B cell (primary cell): ENCODE measurements at regions not wholly inside any gene's neighbourhood (a gene's known extent, or its start where the extent isn't known, plus 50 kb on each side); places are given as distances from the start of the nearest gene placed in this dataset.

Source experiments
- ATAC-seq: fragments of 200-7000 bp; cut with Tn5 transposase; one replicate; pipeline ENCODE4 v1.10.0; 2021; ENCODE audit warnings: low read depth, mild to moderate bottlenecking, moderate number of reproducible peaks, moderate library complexity
- CTCF ChIA-PET: fragments of 350-600 bp; sonication (Branson Sonifier 250); formaldehyde crosslinking; loops from one replicate; lab custom pipeline; 2021; ENCODE audit warnings: antibody characterized with exemption, inconsistent platforms; lab: Charles Lee
- POLR2A ChIA-PET: fragments of 350-600 bp; sonication (Branson Sonifier 250); formaldehyde crosslinking; loops from one replicate; lab custom pipeline; 2021; ENCODE audit warnings: antibody characterized with exemption; lab: Charles Lee
- DNase-seq: peaks from one replicate; pipeline ENCODE4 v3.0.0; 2013
- H2AFZ ChIP-seq: 2 replicates; pipeline ENCODE4 v1.6.1; 2012; ENCODE audit warnings: mild to moderate bottlenecking, low read depth, low read length; ENCODE audit not compliant: insufficient read depth, poor library complexity, severe bottlenecking
- H3K27ac ChIP-seq, 2 donors: 1 replicate in 1 of 2; 2 replicates in 1 of 2; pipeline ENCODE4 v1.5.1; 2012 to 2013; ENCODE audit warnings: low read length in 2 of 2, mild to moderate bottlenecking in 2 of 2, moderate library complexity in 1 of 2
- H3K27me3 ChIP-seq, 4 experiments: fragments of 200-600 bp in 1 of 4; sonication (generic) in 1 of 4; replicated peaks in 1 of 4; 1 replicate in 2 of 4; 2 replicates in 2 of 4; pipeline versions ENCODE4 v1.6.1 to v1.7.0; 2013 to 2016; ENCODE audit warnings: low read length in 3 of 4, mild to moderate bottlenecking in 2 of 4, mixed read lengths in 1 of 4, moderate library complexity in 1 of 4; ENCODE audit not compliant: insufficient read depth in 4 of 4, control insufficient read depth in 3 of 4; ENCODE audit errors: control extremely low read depth in 1 of 4
- H3K36me3 ChIP-seq, 2 experiments: replicated peaks in 1 of 2; 1 replicate in 1 of 2; 2 replicates in 1 of 2; pipeline versions ENCODE4 v1.6.1 to v1.7.1; 2013; ENCODE audit warnings: low read length in 1 of 2; ENCODE audit not compliant: insufficient read depth in 2 of 2, control insufficient read depth in 1 of 2; ENCODE audit errors: control extremely low read depth in 1 of 2, extremely low read depth in 1 of 2
- H3K4me1 ChIP-seq, 2 donors: fragments of 200-600 bp in 1 of 2; sonication (generic) in 1 of 2; 1 replicate in 1 of 2; 2 replicates in 1 of 2; pipeline versions ENCODE4 v1.5.1 to v1.6.1; 2013 to 2017; ENCODE audit warnings: low read length in 2 of 2; ENCODE audit not compliant: control insufficient read depth in 2 of 2, insufficient read depth in 2 of 2
- H3K4me2 ChIP-seq: replicated peaks from 2 replicates; pipeline ENCODE3; 2012; ENCODE audit warnings: mild to moderate bottlenecking, low read depth, low read length; ENCODE audit not compliant: poor library complexity, severe bottlenecking
- H3K4me3 ChIP-seq, 5 experiments: fragments of 200-600 bp in 1 of 5; sonication (generic) in 1 of 5; 1 replicate in 3 of 5; 2 replicates in 2 of 5; pipeline versions ENCODE4 v1.5.1 to v1.7.0; 2011 to 2016; ENCODE audit warnings: low read length in 4 of 5, mild to moderate bottlenecking in 4 of 5, low read depth in 2 of 5, control low read depth in 1 of 5, moderate library complexity in 1 of 5; ENCODE audit not compliant: insufficient read depth in 1 of 5; ENCODE audit errors: control extremely low read depth in 1 of 5, extremely low read depth in 1 of 5
- H3K79me2 ChIP-seq: fragments of 200-600 bp; sonication (generic); one replicate; pipeline ENCODE4 v1.6.0; 2016; ENCODE audit warnings: low read length; ENCODE audit not compliant: control insufficient read depth, insufficient read depth
- H3K9ac ChIP-seq: fragments of 200-600 bp; sonication (generic); 2 replicates; pipeline ENCODE4 v1.6.1; 2017; ENCODE audit warnings: mild to moderate bottlenecking, low read length, moderate library complexity
- H3K9me3 ChIP-seq, 3 donors: one replicate each; pipeline versions ENCODE4 v1.6.1 to v1.7.1; 2013; ENCODE audit warnings: low read length in 2 of 3; ENCODE audit not compliant: control insufficient read depth in 2 of 3, insufficient read depth in 1 of 3; ENCODE audit errors: control extremely low read depth in 1 of 3
- H4K20me1 ChIP-seq: 2 replicates; pipeline ENCODE4 v1.6.0; 2012; ENCODE audit warnings: mild to moderate bottlenecking, low read length; ENCODE audit not compliant: insufficient read depth, control insufficient read depth, poor library complexity, severe bottlenecking
- H3K27ac Mint-ChIP-seq: one replicate; pipeline ENCODE4 v1.8.0; 2021; ENCODE audit warnings: mixed read lengths
- H3K27me3 Mint-ChIP-seq: one replicate; pipeline ENCODE4 v1.8.0; 2021; ENCODE audit warnings: mixed read lengths
- H3K4me1 Mint-ChIP-seq: one replicate; pipeline ENCODE4 v1.8.0; 2021; ENCODE audit warnings: mixed read lengths
- H3K4me3 Mint-ChIP-seq: one replicate; pipeline ENCODE4 v1.8.0; 2021; ENCODE audit warnings: mixed read lengths
- H3K9me3 Mint-ChIP-seq: one replicate; pipeline ENCODE4 v1.8.0; 2022; ENCODE audit warnings: mixed read lengths; ENCODE audit not compliant: insufficient read depth
- CTCF ChIP-seq: fragments of 200-600 bp; IDR thresholded peaks from one replicate; pipeline ENCODE4 v1.8.0; 2022; ENCODE audit warnings: antibody characterized with exemption, mild to moderate bottlenecking
- EZH2 ChIP-seq: IDR thresholded peaks from 2 replicates; pipeline ENCODE4 v1.6.1; 2012; ENCODE audit warnings: borderline replicate concordance, low read depth, mild to moderate bottlenecking, moderate library complexity, low read length; ENCODE audit not compliant: insufficient read depth, poor library complexity, severe bottlenecking
- WGBS: methylation state at CpG from one replicate; pipeline ENCODE4 v1.1.5; 2013; ENCODE audit warnings: missing lambda C conversion rate; ENCODE audit not compliant: insufficient coverage; 5-methylcytosine and 5-hydroxymethylcytosine counted together
- intact Hi-C: fragments of 100-400 bp; cut with micrococcal nuclease; formaldehyde crosslinking; loops from one replicate; pipeline ENCODE4 v1.10.0; 2022

GRCh38 chr7:69060516-69060915, 537.8 kb upstream of the AUTS2 start:
- ATAC-seq (no peak), DNase-seq (no peak)
- Histone ChIP-seq H2AFZ (no peak overlapping the region), H3K4me1 (no peaks in the 10 kb centered on the region), H3K27ac (no peak overlapping the region), H3K4me3 (no peak overlapping the region), H3K27me3 (no peaks in the 10 kb centered on the region), H3K9ac (no peak overlapping the region), H3K4me2 (no peak overlapping the region), H3K9me3 (peaks cover 0 to 6% (median 3%) of the 10 kb centered on the region in 3 donors), H4K20me1 (no peaks in the 10 kb centered on the region), H3K79me2 (no peaks in the 10 kb centered on the region), H3K36me3 (no peaks in the 10 kb centered on the region)
- intact Hi-C loops = no loop called here
- Mint-ChIP-seq H3K27me3 (peaks cover 3% of the 10 kb centered on the region), H3K4me3 (no peak overlapping the region), H3K4me1 (no peaks in the 10 kb centered on the region), H3K9me3 (no peaks in the 10 kb centered on the region), H3K27ac (no peak overlapping the region)
- CTCF ChIA-PET = no interaction called here
- TF ChIP-seq EZH2 = no peak
- TF ChIP-seq CTCF = no peak
- POLR2A ChIA-PET = no interaction called here
- WGBS = 75% methylated on average over 2 of the region's 3 CpGs

- H3K27me3 Mint-ChIP-seq = peaks cover 3% of the 10 kb centered on the region
- H3K9me3 Mint-ChIP-seq = peaks cover 2% of the 10 kb centered on the region
- peaks cover 0 to 6% (median 3%) of the 10 kb centered on the region in 3 donors for H3K9me3 ChIP-seq
- no peak overlapping the region for H3K27ac ChIP-seq
- H3K9ac ChIP-seq = no peak overlapping the region
- no peak for TF ChIP-seq CTCF
- no peak for TF ChIP-seq EZH2
- H3K36me3 ChIP-seq = no peaks in the 10 kb centered on the region
- no peak overlapping the region for H2AFZ ChIP-seq
- ATAC-seq (no peak), DNase-seq (no peak)
- no peaks in the 10 kb centered on the region for H3K4me1 Mint-ChIP-seq
- H3K27ac Mint-ChIP-seq = no peak overlapping the region
- no peak overlapping the region for H3K4me3 ChIP-seq
- ChIA-PET POLR2A (no interaction called here), CTCF (no interaction called here)
- H3K4me3 Mint-ChIP-seq = no peak overlapping the region
- no peak overlapping the region for H3K4me2 ChIP-seq
- H3K27me3 ChIP-seq = no peaks in the 10 kb centered on the region
- no peaks in the 10 kb centered on the region for H4K20me1 ChIP-seq
- WGBS = 97% methylated on average over 5 of the region's 20 CpGs
- intact Hi-C loops = no loop called here
- H3K4me1 ChIP-seq = no peaks in the 10 kb centered on the region
- no peaks in the 10 kb centered on the region for H3K79me2 ChIP-seq
These were observed 536.1 kb upstream of the AUTS2 start for GRCh38 chr7:69062020-69062765.
